A172 (cell line): ENCODE measurements at regions not wholly inside any gene's neighbourhood (a gene's known extent, or its start where the extent isn't known, plus 50 kb on each side); places are given as distances from the start of the nearest gene placed in this dataset.

Experiments
- DNase-seq: peaks from one replicate; pipeline ENCODE4 v3.0.0-alpha.2; 2015; ENCODE audit warnings: low spot score

DNA sequence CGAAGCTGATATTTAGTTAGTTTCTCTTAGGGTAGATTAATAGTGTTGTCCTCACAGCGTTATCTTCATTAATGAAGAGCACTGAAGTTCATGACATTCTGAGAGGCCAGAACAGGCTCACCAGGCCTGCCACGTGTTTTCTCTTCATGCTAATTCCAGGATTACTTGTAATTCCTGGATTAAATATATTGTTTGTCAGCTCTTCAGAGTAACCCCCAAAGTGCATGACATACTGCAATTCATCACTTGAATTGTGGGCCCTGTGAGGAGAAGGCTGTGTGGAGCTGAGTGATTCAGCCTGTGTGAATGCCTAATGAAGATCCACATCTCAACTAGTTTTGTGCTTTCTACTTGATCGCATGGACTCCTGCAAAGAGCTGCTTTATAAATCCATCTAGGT lies 401.0 kb upstream of the ADAMTSL1 start:
- DNase-seq = no peak

DNA sequence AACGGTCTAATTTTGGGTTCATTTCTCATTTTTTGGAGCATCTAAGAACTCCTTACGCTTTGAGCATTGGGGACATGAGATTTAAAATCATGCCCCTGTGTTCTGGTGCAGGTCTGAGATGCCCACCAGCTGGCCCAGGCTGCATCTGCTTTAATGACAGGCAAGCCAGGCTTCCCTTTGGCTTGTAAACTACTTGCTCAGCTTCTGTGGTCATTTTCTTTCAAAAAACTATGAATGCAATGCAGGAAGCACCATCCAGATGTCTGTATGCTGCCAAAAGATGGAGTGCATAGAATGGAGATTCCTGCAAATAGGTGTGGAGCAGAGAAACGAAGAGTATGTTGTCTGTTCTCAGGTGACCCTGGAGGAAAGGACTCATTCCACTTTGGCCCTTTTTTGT lies 399.9 kb upstream of the ADAMTSL1 start:
- peak; percentile 17 for DNase-seq

DNA sequence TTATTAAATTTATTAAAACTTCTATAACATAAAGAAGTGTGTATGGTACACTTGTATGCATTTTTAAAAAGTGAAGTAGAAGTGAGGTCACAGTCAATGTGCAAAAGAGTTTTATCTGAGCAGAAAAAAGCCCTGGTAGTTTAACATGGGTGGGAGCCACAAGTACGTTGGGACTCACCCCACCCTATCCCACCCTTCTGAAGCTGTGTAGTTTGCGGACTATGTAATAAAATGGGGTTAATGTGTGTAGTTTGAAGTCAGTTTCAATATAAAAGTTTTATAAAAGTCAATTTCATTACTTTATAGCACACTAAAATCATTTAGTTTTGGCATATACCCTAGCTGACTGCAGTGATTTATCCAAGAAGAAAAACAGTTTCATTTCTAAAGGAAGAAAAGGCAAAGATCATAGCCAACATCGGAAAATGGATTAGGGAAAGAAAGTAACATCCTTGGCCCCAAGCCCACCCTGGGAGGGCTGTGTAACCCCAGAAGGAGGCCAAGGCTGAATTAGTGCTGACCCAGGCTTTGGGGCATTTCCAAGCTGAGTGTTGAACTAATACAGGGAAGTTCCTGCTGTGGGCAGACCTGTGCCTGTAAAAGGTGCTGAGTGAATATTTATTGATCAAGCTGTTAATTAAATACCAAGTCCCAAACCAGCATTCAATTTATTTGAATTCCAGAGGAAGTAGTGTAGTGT lies 398.6 kb upstream of the ADAMTSL1 start:
- DNase-seq = no peak

DNA sequence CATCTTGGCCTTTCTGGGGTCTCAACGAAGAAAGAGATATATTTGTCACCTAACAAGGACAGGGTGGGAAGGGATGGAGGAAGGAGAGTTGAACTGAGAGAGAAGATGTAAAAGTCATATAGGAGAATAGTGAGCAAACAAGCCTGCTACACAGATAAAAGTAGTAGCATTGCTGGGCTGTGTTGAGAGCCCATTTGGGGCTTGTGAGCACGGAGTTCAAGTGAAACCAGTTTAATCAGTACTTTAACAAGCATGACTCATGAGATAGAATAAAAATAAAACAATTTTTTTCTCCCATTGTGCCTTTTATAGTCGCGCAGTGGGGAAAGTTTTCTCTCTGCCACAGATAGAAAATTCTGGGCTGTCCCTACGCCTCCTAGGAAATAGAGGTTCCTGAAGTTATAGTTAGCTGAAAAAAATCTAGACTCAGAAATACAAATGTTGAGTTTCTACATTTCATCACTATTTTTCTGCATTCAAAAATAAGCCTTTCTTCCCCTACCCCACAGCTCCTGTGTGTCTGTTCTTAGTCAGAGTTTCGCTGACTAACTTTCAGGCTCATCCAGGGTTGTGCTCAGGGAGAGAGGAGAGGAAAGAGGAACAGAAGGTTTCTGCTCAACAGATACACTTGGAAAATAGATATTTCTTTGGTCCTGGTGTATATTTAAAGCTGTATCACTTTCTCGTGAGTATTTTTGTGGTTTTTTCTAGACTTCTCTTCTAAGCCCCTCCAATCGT lies 395.8 kb upstream of the ADAMTSL1 start:
- no peak for DNase-seq

DNA sequence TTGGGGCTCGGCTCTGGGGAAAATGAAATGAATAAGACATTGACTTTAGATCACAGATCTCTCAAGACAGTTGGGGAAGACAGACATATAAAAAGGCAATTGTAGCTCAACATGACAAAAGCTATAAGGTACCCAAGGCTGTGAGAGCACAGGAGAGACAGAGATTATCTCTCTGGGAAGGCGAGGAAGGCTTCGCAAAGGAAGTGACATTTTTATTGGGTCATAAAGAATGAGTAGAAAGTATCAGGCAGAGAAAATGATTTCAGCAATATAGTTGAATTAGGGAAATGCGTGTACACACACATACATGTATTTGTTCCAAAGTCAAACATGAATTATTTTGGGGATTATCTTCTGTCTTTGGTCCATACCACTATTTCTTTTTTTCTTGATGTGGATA lies 381.8 kb upstream of the ADAMTSL1 start:
- no peak for DNase-seq

DNA sequence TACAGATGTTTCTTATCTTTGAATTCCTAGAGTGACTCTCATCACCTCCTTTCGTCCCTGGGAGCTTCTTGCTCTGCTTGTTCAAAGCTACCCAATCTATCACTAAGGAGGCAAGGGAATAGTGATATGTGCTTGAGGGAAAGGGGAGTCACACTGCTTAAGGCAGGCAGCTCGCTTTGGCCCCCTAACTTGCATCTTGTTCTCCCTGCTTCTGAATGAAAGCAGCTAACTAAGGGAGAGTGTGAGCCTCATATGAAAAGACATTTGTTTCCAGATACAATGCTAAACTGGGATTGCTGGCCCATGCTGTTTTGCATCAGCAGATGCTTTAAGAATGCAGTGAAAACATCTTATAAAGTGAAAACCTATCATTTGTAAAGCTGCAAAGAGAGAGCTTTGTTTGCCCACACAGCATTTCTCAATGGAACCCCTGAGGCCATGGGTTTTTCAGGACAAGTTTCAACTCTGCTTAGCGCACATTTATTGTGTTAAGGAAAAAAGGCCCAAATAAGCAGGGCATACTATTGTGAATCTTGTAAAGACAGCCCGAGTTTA lies 367.9 kb upstream of the ADAMTSL1 start:
- DNase-seq = no peak

DNA sequence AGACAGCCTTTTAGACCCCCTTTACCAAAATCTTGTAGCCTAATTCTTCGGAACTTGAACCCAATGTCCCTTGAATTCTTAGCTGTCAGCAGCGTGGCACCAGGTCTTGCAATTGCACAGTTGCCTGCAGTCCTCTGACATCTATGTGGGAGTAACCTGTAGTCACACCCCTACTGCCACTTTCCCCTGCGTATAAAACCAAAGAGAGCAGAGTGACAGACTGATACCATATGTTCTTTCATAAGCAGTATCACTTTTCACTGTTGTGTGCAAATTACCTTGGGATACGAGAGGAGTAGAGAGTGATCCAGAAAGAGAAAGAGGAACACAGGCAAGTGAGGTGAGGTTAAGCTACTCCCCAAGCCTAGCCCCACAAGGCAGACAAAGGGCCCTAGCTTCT lies 364.3 kb upstream of the ADAMTSL1 start:
- DNase-seq = no peak

DNA sequence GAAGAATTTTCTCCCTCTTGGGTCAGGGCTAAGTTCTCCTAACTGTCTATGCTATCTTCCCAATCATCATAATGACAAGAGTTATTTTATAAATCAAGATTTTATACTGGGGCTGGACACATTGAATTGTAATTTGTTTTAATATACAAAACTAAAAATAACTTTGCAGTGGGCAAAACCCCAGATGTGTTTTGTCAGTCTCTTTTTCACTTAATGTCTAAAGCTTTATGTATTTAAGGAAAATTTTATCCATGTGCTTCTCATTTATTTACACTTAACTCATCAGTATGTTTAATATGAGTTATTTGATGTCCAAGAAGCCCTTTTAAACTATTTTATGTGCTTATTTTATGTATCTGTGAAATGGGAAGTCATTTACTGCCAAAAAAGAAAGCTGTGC lies 362.8 kb upstream of the ADAMTSL1 start:
- no peak for DNase-seq

DNA sequence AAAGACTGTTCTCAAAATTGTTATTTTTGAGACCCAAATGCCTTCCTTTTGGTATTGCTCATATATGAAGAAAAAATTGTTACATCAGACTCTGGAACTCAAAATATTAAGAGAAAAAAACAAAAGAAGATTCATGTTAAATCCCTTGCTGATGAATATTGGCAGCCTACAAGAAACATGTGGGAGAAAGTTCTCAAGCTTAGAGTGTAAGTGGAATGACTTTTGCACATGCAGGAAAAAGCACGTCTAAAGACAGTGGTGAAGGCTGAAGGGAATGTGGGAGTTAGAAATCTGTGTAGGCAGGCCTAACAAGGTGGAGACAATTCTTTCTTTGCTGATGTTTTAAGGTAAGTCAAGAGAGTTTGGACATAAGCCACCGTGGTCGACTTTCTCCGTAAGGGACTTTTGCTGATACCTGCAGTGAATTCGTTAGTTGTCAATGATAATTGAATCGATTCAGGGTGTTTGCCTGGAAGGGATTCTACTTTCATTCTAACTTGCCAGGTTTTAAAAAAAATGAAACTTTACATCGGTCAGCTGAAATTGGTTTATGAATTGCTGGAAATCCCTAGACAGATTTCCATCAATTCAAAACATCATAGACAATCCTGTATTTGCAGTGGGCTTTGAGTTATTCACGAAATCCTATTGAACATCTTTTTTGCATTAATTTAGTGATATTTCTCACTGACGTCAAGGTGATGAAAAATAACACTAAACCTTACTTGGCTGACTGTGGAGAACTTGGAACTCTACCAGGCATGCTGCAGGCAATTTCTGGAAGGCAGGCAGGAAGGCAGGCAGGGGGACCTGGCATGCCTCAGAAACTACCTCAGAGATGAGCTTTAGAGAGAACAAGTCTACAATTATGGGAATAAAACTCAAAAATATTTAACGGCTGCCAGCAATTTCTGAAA lies 359.1 kb upstream of the ADAMTSL1 start:
- DNase-seq = no peak

DNA sequence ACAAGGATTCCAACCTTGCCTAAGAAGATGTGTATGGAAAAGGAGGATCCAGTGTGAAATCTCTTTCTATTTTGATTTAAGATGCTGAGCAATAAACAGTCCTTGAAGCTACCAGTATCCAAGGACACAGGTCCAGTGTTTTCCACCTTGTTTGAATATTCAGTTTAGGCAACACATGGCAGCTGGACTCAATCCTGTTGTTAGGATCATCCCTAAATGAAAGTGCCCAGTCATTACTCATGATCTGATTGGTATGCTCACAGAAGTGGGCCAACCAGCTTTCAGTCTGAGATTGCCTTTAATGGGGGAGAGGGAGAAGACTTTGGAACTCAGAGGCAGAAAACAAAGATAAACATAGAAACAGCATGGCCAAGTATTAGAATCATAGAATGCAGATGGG lies 355.7 kb upstream of the ADAMTSL1 start:
- no peak for DNase-seq

DNA sequence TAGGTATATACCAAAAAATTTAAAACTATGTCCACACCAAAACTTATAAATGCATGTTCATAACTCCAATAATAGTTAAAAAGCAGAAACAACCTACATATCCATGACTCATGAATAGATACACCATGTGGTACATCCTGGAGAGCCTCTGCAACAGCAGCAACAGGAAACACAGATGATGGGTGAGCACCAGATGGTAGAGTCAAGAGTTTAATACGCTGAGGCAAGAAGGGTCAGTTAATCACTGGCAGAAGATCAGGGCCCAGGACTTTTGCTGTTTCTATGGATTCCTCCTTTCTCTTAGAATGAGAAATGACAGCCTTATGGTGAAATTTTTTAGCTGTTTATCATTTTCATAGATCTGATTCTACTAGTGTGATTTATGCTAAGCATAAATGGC lies 351.8 kb upstream of the ADAMTSL1 start:
- DNase-seq = peak; percentile 20

DNA sequence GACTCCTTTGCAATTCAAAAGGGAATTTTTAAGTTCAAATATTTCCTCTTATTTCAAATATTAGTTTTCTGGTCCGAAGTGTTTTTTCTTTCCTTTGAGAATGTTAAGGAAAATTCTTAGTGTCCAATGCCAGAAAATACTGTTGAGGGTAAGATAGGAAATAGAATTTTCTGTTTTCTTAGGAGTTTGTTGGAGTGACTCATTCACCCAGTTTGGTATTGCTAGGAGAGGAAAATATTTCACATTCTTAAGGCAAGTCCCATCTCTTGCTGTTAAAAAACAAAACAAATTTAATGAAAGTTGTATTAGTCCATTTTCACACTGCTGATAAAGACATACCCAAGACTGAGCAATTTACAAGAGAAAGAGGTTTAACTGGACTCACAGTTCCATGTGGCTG lies 349.2 kb upstream of the ADAMTSL1 start:
- DNase-seq = peak; percentile 27

DNA sequence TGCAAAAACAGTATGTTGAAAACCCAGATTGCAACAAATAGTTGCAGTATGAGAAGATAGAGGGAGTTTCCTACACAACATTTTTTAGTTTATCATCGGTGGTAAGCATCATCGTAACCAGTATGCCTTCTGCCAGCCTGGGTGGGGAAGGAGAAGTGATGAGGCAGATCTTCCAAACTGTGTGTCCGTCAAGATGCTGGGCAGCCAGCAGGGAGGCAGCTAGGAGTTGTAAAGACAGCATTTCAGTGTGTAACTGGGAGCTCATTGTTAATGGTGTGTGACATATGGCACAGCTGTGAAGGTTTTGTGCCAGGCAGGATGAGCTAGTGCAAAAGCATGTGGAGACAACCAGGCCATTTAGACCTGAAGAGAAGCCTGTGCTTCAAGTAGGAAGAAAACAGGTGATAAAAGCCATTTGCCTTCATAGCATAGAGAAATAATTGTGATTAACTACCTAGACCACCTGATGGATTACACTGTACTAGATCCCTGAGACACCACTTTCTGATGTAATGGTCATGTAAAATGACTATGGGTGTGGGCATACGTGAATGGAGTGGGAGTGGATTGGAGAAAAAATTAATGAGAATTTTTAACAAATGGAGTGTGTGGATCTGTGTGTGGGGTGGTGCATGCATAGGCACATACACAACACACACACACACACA lies 347.0 kb upstream of the ADAMTSL1 start:
- no peak for DNase-seq

DNA sequence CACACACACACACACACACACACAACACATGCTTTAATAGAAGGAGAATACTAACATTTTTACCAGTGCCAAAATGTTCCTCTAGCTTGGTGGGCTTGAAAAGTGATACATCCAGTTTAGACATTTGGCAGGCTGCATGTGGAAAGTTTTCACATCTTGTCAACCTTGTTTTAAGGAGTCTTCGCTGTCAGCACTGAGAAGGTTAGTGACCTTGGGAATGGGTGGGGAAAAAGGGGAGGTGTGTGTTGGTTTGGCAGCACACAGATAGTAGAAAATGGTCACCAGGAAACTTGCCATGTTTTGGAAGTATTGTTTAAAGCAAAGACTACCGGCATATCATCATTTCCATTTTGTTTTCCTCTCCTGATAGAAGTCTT lies 346.5 kb upstream of the ADAMTSL1 start:
- DNase-seq = no peak

DNA sequence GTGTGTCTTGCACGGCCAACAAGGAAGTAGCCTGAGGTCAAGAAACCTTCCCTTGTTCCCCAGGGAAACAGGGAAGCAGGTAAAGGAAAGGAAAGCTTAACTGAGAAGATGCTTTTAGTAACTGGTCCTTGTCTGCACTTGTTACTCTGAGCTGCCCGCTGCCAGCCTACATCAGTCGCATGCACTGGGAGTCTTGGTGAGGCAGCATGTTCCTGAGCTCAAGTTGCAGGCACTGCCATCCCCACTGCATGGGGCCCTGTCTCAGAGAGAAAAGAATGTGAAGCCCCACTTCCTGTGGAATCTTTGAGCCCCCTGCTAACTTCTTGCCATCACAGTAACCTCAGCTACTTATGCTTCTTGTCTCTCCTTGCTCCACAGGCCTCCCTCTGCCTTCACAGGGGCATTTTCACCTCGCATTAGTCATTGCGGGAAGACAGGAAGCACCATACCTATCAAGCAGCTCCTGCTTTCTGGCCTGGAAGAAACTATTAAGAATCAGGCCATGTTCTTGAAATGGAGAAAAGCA lies 344.1 kb upstream of the ADAMTSL1 start:
- no peak for DNase-seq

DNA sequence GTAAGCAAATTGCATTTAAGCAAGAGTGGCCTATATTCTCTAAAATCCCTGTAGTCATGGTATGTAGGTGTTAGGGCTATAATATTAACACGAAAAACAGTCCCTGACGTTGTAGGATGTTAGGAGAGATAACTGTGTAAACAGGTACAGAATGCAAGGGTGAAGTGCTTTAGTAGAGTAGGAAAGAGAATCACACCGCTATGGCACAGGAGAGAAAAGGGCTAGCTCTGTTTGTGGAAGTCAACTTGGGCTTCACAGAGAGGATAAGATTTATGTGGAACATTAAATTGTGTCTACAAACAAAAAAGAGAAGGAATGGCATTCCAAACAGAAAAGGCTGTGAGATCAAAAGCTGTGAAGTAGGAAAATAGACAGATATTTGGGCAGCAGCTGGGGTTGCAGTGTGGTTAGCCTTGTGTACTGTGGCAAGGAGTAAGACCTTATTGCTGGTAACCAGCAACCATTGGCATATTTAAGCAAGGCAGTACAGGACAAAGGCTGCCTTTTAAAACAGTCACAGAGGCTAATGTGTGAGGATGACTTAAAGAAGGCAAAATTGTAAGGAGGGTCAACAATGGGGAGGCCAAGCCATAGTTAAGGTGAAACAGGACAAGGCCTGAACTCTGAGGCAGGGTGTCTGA lies 337.5 kb upstream of the ADAMTSL1 start:
- no peak for DNase-seq

DNA sequence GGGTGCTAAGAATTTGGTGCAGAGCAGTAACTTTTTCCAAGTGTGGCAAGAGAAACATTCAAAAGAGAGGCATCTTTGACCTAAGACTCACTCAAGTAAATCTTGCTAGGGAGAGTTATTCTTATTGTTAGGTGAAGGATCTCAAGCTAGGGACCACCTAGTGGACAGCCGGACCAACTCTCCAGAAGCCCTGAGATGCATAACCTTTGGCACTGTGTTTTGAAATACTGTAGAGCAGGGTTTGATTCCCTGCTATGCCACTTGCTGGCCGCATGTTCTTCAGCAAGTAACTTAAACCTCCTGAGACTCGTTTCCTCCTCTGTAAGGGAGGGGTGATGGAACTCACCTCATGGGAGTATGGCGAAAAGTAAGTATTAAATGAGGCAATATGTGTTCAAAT lies 336.1 kb upstream of the ADAMTSL1 start:
- DNase-seq = no peak

DNA sequence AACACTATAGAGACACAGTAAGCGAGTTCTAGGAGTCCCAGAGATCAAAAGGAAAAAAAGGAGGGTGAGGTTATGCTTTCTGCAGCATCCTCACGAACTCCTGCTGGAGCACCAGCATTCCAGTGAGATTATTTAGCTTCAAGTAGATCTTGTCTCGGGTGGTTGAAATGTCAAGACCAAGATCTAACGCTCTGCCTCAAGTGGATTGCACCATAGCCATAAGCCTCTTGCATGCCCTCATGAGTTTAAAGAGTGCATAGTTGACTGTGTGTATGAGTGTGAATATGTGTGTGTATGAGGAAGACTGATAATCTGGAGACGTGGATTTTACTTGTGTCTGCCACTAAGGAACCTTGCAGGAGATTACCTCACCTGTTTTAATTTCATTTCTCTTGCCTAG lies 335.3 kb upstream of the ADAMTSL1 start:
- DNase-seq = no peak

DNA sequence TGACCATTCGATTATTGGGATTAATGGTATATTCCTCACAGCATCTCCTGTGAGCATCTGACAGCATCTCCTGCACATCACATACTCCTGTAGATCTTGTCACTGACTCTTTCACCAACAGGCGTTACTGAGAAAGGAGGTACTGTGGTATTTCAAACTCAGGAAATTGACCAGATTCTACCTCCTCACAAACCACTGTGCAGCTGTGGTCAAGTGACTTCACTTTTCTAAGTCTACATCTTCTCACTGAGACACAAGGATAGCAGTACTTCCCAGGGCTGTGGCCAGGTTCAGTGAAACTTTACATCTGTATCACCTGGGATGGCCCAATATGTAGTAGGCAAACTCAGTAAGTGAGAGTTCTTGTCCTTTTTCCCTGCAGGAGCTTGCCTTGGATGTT lies 332.3 kb upstream of the ADAMTSL1 start:
- DNase-seq = no peak

DNA sequence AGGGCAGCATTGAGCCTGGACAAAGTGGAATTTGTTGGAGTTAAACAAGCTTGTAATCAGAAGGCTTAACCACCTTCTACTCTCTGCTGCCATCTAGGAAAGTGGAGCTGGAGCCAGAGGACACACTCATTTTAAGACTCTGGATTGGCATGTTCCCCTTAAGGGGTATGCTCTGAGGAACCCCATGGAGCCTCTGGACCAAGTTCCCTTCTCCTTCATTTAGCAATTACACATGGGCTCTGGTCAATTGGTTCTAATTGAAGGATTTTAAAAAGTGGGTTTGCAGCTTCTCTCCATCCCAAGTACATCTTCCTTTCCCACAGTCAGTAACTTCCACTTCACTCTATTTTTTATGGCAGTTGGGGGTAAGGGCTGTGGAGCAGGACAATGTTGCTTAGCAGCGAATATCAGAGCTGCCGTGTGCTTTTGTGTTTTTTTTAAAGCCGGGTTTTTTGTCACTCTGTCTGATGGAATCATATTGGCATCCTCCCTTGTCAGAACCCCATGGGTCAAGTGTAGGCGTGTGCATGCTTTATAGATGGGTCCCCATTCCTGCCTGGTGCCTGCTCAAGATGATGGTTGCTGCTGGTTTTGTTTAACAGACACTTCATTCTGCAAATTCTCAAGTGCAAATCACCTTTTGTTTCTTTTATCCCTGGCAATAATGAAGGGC lies 330.7 kb upstream of the ADAMTSL1 start:
- DNase-seq = peak; percentile 3
